HepG2 (cell line): ENCODE measurements at regions not wholly inside any gene's neighbourhood (a gene's known extent, or its start where the extent isn't known, plus 50 kb on each side); places are given as distances from the start of the nearest gene placed in this dataset.

Experiments used
- ATAC-seq: fragments of 200-7000 bp; cut with Tn5 transposase; 3 replicates; pipeline ENCODE4 v1.9.1; 2020; ENCODE audit warnings: mild to moderate bottlenecking, moderate library complexity
- BruUV-seq: library from RNA; stranded (reverse); fragments of 400-500 nt; replicated peaks from 2 replicates; lab custom pipeline; 2021; lab: Mats Ljungman, UMichigan
- CTCF ChIA-PET: fragments of 300-600 bp; formaldehyde crosslinking; extraction: SDS; loops from one replicate; lab custom pipeline; 2021; ENCODE audit warnings: low total read pairs, inconsistent platforms, low intra/inter-chr PET ratio; lab: Yijun Ruan, JAX
- POLR2A ChIA-PET: fragments of 350-600 bp; sonication (Branson Sonifier 250); formaldehyde crosslinking; loops from one replicate; lab custom pipeline; 2020; ENCODE audit warnings: antibody characterized with exemption, inconsistent platforms; lab: Yijun Ruan, JAX
- DNase-seq: peaks from one replicate; pipeline ENCODE4 v3.0.0-alpha.2; 2015; ENCODE audit warnings: low spot score
- FAIRE-seq: peaks from 3 replicates; lab custom pipeline; 2011; peaks lifted over from hg19 to GRCh38; lab: Jason Lieb, UNC
- H2AFZ ChIP-seq: one replicate; pipeline ENCODE4 v1.6.1; 2011; ENCODE audit warnings: low read length, inconsistent platforms
- H3K27ac ChIP-seq: fragments of 300-600 bp; 3 replicates; pipeline ENCODE4 v1.8.0; 2011; ENCODE audit warnings: mixed run types, mild to moderate bottlenecking, mixed read lengths, low read length, inconsistent platforms; ENCODE audit not compliant: insufficient read depth; ENCODE audit errors: extremely low read length
- H3K27me3 ChIP-seq, 2 experiments: fragments of 200-600 bp in 1 of 2; 2 replicates in 1 of 2; 3 replicates in 1 of 2; pipeline versions ENCODE4 v1.6.0 to v1.8.0; 2011; ENCODE audit warnings: low read length in 2 of 2, mild to moderate bottlenecking in 2 of 2, moderate library complexity in 2 of 2, inconsistent platforms in 1 of 2; ENCODE audit not compliant: insufficient read depth in 2 of 2, control insufficient read depth in 1 of 2
- H3K36me3 ChIP-seq, 2 experiments: fragments of 200-600 bp in 1 of 2; replicated peaks in 1 of 2; 2 replicates in 1 of 2; 3 replicates in 1 of 2; pipeline versions ENCODE4 v1.5.1 to v1.8.0; 2011; ENCODE audit warnings: low read length in 2 of 2, inconsistent platforms in 1 of 2; ENCODE audit not compliant: insufficient read depth in 2 of 2, control insufficient read depth in 1 of 2
- H3K4me1 ChIP-seq: 2 replicates; pipeline ENCODE4 v1.5.1; 2012; ENCODE audit warnings: low read length, inconsistent platforms; ENCODE audit not compliant: insufficient read depth
- H3K4me2 ChIP-seq: 2 replicates; pipeline ENCODE4 v1.6.0; 2011; ENCODE audit warnings: low read depth, low read length, inconsistent platforms
- H3K4me3 ChIP-seq, 3 experiments: fragments of 200-600 bp in 1 of 3; sonication (generic), shearing (Covaris generic) in 1 of 3; replicated peaks in 1 of 3; 2 replicates each; pipeline ENCODE4 v1.5.1; 2011 to 2016; ENCODE audit warnings: low read length in 3 of 3, inconsistent platforms in 2 of 3, low read depth in 2 of 3, mild to moderate bottlenecking in 2 of 3, control low read depth in 1 of 3, mixed read lengths in 1 of 3; ENCODE audit not compliant: insufficient read depth in 1 of 3
- H3K79me2 ChIP-seq: one replicate; pipeline ENCODE4 v1.6.1; 2011; ENCODE audit warnings: low read length, inconsistent platforms; ENCODE audit not compliant: insufficient read depth
- H3K9ac ChIP-seq: 2 replicates; pipeline ENCODE4 v1.6.0; 2011; ENCODE audit warnings: mild to moderate bottlenecking, low read depth, low read length, inconsistent platforms; ENCODE audit not compliant: insufficient read depth
- H3K9me3 ChIP-seq: 2 replicates; pipeline ENCODE4 v1.5.1; 2012; ENCODE audit warnings: mild to moderate bottlenecking, low read length
- H4K20me1 ChIP-seq: 2 replicates; pipeline ENCODE4 v1.6.0; 2011; ENCODE audit warnings: inconsistent platforms, mild to moderate bottlenecking, low read length, moderate library complexity; ENCODE audit not compliant: insufficient read depth
- ARNT ChIP-seq: fragments of 450-650 bp; IDR thresholded peaks from 2 replicates; pipeline ENCODE4 v1.6.1; 2017
- ATM ChIP-seq: fragments of 450-650 bp; IDR thresholded peaks from 2 replicates; pipeline ENCODE4 v1.7.1; 2017; ENCODE audit warnings: mild to moderate bottlenecking, borderline replicate concordance
- CBX2 ChIP-seq, 2 experiments: fragments of 200-600 bp in 1 of 2; sonication (generic); formaldehyde crosslinking in 1 of 2; IDR thresholded peaks; 2 replicates each; pipeline versions ENCODE4 v1.7.0 to v1.8.1; 2018 to 2022; ENCODE audit warnings: low read depth in 2 of 2, low read length in 1 of 2, mild to moderate bottlenecking in 1 of 2, missing genetic modification reagents in 1 of 2
- ETV5 ChIP-seq: IDR thresholded peaks from 2 replicates; pipeline ENCODE4 v1.6.1; 2018; ENCODE audit warnings: missing biosample characterization, missing genetic modification reagents, inconsistent platforms, borderline replicate concordance
- KLF15 ChIP-seq: sonication (generic); formaldehyde crosslinking; IDR thresholded peaks from 2 replicates; pipeline ENCODE4 v1.8.1; 2023; ENCODE audit warnings: borderline replicate concordance, mild to moderate bottlenecking, inconsistent platforms, missing genetic modification reagents, mixed read lengths
- KMT2B ChIP-seq: IDR thresholded peaks from 2 replicates; pipeline ENCODE4 v1.6.1; 2016; ENCODE audit warnings: missing genetic modification reagents, missing compliant biosample characterization
- MXD1 ChIP-seq: sonication (generic); formaldehyde crosslinking; IDR thresholded peaks from 2 replicates; pipeline ENCODE4 v1.4.0; 2020; ENCODE audit warnings: mild to moderate bottlenecking, missing genetic modification reagents
- MXD3 ChIP-seq: IDR thresholded peaks from 2 replicates; pipeline ENCODE4 v1.6.1; 2016; ENCODE audit warnings: mild to moderate bottlenecking, missing biosample characterization, missing genetic modification reagents
- NR3C1 ChIP-seq: sonication (generic); formaldehyde crosslinking; IDR thresholded peaks from 2 replicates; pipeline ENCODE4 v1.4.0; 2020; ENCODE audit warnings: missing genetic modification reagents
- REL ChIP-seq: sonication (generic); formaldehyde crosslinking; conservative IDR thresholded peaks from 2 replicates; pipeline ENCODE4 v1.8.0; 2022; ENCODE audit warnings: mild to moderate bottlenecking, missing genetic modification reagents, moderate library complexity
- ZNF160 ChIP-seq: sonication (generic); formaldehyde crosslinking; IDR thresholded peaks from 2 replicates; pipeline ENCODE4 v1.8.0; 2022; ENCODE audit warnings: mild to moderate bottlenecking, inconsistent platforms, missing genetic modification reagents
- ZNF639 ChIP-seq: conservative IDR thresholded peaks from 2 replicates; pipeline ENCODE4 v1.6.1; 2018; ENCODE audit warnings: missing genetic modification reagents
- ZNF788 ChIP-seq: sonication (generic); formaldehyde crosslinking; IDR thresholded peaks from 2 replicates; pipeline ENCODE4 v1.5.0; 2020; ENCODE audit warnings: mild to moderate bottlenecking, missing genetic modification reagents, borderline replicate concordance
- ZNF878 ChIP-seq: sonication (generic); formaldehyde crosslinking; IDR thresholded peaks from 2 replicates; pipeline ENCODE4 v1.8.1; 2023; ENCODE audit warnings: mild to moderate bottlenecking, missing genetic modification reagents, moderate library complexity
- WGBS: methylation state at CpG from one replicate; pipeline ENCODE4 v1.1.6; 2017; ENCODE audit warnings: low lambda C conversion rate; 5-methylcytosine and 5-hydroxymethylcytosine counted together
- in situ Hi-C: cut with HindIII; loops from 2 replicates; pipeline ENCODE4 v1.10.0; 2017; ENCODE audit warnings: low pct_unique_long_range_greater_than_20kb; ENCODE audit not compliant: extremely low pct_ligation_motif_present
- intact Hi-C: fragments of 100-400 bp; cut with micrococcal nuclease; formaldehyde crosslinking; loops from one replicate; pipeline ENCODE4 v1.10.0; 2022; ENCODE audit not compliant: unreplicated experiment

- DNase-seq = no peak
- no peak overlapping the region for H3K4me2 ChIP-seq
- no peaks in the 10 kb centered on the region for H4K20me1 ChIP-seq
- in situ Hi-C loops = no loop called here
- no peak overlapping the region for H3K4me3 ChIP-seq
- ATAC-seq = no peak
- FAIRE-seq = no peak
- POLR2A ChIA-PET = no interaction called here
- CTCF ChIA-PET = no interaction called here
- H3K9me3 ChIP-seq = no peaks in the 10 kb centered on the region
- no peaks in the 10 kb centered on the region for H3K27me3 ChIP-seq
- TF ChIP-seq ARNT (no peak), ZNF639 (CRISPR knock-in tag) (no peak), REL (no peak), MXD1 (no peak), ZNF160 (CRISPR knock-in tag) (no peak), ZNF878 (CRISPR knock-in tag) (no peak), KLF15 (no peak), KMT2B (CRISPR knock-in tag) (no peak), NR3C1 (CRISPR knock-in tag) (no peak), ETV5 (no peak), ATM (no peak), MXD3 (CRISPR knock-in tag) (no peak), ZNF788 (CRISPR knock-in tag) (no peak), CBX2 (IDR thresholded peaks at IDR 0.05; ENCODE audit: low read depth, low read length) (no peak), CBX2 (CRISPR knock-in tag; IDR thresholded peaks at IDR 0.05; ENCODE audit: low read depth) (no peak)
- TF ChIP-seq, all 625 proteins: peak for 0
- H3K9ac ChIP-seq = no peak overlapping the region
- H3K27ac ChIP-seq = no peak overlapping the region
- H3K36me3 ChIP-seq = no peaks in the 10 kb centered on the region
- 0% methylated on average over 1 of the region's 1 CpG for WGBS
- no TSS peak for BruUV-seq
- no peaks in the 10 kb centered on the region for H3K4me1 ChIP-seq
- intact Hi-C loops = loop anchor here (1.0 to 10.0 kb wide), 2 partner anchors 303 to 960 kb away; no protein-coding TSS in a partner anchor
- H2AFZ ChIP-seq = no peak overlapping the region
- no peaks in the 10 kb centered on the region for H3K79me2 ChIP-seq
Observed at GRCh38 chr4:31674313-31674947, 954.3 kb downstream of the PCDH7 start.
